NCI-H2227 treated with DMSO at 0.1 percent for 48 hours (cell line): ENCODE measurements at regions not wholly inside any gene's neighbourhood (a gene's known extent, or its start where the extent isn't known, plus 50 kb on each side); places are given as distances from the start of the nearest gene placed in this dataset.
"Not testable (repeated sequence)": the region's sequence is repeated elsewhere in the genome, so short reads cannot be mapped to it uniquely, and the experiment has no call there.

Source experiments
- DNase-seq: peaks from one replicate; lab custom pipeline; 2025; lab: John Stamatoyannopoulos, UW

DNA sequence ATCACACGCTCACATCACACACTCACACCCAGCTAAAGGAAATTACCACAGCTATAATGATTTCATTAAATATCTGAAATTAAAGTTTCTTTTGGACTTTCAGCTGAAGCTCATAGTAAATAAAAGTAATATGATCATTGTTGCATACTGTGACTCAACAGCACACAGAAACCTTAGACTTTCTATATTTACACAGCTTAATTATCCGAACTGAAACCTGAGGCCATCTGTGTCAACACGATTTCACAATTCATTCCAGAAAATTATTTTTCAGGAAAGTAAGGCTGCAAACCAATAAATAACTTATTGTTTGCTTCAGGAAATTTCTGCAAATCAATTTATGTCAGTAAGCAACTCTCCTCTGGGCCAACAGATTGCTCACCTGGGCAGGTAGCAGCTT is 1352.2 kb upstream of the CDH18 start:
- not testable (repeated sequence) for DNase-seq

DNA sequence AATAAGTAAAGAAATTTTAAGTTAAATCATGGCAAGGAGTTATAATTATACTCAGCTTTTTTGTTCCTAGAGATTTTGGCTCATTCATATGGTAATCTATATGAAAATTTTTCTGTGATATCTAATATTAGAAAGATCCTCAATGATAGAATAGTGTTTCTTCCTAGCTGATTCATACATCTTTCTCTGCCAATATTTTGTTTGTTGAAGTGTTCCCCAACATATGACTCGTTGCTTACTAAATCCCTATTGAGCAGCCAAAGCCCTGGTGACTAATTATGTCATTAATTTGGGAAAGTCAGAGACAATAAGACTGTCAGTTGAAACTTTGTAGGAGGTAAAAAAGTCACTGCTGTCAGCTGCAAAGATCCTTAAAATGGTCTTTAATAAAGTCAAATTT is 1348.5 kb upstream of the CDH18 start:
- DNase-seq, result not testable (repeated sequence)

DNA sequence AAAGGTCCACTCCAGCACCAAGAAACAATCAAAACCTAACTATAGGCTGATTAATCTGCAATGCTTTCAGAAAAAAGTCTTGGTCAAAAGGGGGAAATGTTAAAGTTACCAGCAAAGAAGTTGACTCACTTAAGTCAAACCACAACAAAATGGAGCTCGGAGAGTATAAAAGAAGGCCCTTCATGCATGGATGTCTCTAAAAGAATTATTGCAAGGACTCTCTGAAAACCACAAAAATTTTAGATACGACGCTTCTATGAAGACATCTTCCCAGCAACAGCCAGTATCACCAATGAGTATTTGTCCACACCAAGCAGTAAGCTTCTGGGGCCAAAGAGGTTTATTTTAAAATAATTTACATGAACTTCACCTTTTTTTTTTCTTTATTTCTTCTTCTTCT is 1327.4 kb upstream of the CDH18 start:
- not testable (repeated sequence) for DNase-seq

DNA sequence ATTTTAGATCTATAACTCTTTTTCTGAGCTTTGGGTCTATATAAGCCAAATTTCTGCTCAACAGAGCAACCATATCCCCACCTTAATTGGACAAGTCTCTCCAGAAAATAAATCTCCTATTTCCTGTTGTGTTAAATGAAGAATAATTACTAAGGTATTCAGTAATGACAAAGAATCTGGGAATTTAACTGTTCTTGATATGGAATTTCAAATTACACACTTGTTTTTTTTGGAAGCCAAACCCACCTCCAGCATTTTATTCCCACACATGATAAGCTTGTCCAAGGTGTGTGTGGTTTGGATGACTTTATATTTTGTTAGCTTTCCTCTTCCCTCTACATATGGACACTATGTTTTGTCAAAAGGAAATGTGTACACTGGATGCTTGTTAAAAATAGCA is 1313.2 kb upstream of the CDH18 start:
- not testable (repeated sequence) for DNase-seq

DNA sequence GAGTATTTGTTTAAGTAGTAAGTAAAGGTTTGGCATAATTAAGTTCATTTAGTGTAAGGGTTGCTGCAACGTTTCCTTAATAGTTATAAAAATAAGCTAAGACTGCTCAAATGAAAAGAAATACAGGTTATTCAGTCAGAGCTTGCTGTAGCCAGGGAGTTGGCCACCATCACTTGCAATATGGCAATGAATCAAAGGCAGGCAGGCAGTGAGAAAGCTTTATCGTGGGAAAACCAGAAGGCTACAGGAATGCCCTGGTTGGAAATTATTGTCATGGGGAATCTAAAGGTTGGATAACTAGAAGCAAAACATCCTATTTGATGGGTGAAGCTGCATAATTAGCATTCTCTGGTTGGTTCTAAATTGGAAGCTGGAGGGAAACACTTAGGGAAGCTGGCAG is 1286.4 kb upstream of the CDH18 start:
- DNase-seq, result not testable (repeated sequence)

DNA sequence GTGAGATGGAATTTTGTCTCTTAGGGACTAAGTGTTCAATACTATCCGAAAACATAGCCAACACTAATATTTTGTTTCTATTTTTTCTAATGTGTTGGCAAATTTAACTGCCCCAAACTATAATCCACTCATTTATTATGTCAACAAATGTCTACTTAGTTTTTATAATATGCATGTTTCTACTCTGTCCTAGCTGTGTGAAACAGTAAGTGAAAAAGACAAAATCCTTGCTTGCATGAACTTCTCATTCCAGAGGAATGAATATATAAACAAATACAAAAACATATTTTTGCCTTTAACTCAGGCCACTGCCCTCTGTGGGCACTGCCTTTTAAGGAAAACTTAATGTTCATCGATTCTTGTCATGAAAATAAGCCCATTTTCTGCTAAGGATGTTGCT is 1275.4 kb upstream of the CDH18 start:
- DNase-seq, result no peak

DNA sequence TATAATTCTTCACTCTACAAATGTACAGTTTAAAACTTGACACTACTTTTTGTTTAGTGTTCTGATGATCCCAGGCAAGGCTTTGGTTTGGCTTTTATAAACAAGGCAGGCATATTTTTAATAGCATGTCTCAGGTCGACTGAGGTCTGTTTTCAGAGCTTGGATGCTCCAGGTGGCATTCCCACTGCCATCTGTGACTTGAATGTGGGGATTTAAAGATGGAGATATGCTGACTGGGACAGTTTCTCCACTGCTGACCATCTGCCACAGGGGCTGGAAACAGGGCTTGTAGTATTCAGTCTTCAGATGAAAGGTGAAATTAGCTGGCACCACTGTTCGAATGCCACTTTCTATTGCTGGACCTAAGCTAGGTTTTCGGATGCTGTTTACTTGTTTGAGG is 1266.2 kb upstream of the CDH18 start:
- no peak for DNase-seq

DNA sequence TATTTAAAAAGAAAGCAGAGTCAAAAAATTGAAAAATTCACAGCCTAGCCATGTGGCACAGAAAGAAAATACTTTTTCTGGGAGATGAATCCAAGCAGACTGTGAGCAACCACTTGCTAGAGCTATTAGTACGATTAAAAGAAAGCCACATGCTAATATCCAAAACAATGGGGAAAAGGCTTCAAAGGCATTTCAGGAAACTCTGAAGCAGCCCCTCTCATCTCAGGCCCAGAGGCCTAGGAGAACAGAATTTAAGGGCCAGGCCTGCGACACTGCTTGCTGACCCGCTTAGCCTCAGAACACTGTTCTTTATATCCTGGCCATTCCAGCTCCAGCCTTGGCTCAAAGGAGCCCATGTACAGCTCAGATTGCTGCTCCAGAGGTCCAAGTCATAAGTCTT is 1257.0 kb upstream of the CDH18 start:
- no peak for DNase-seq

DNA sequence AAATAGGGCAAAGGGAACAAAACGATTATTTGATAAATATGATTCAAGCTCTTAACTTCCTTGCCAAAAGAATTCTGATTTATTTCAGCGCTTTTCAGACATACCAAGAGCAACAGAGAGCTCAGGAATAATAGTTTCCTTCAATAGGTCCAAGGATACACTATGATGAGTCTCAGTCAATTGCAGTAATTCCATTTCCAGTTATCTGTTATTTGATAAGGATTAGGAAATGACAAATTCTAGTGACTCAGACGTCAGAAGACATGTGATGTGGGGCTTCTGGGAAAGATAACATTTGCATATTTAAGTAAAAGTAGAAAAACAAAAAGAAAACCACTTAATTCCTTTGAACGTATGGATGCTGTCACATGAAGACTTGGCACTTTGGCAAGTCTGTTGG is 1250.8 kb upstream of the CDH18 start:
- no peak for DNase-seq

DNA sequence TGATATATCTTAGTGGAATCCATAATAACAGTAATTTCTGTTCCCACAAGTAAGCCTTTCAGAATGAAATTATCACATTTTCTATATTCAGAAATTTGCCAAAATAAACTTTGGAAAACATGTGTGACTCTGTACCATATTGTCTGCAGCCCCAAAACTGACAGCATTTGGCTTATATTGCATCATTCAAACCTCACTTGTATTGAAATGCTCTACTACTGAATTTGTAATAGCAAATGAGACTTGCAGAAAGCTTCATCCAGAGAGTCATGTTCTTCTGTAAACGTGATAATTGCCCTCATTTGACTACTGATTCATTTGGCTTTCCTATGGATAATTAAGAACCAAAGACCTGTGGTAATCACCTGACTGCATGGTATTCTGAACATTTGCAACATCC is 1249.5 kb upstream of the CDH18 start:
- no peak for DNase-seq

DNA sequence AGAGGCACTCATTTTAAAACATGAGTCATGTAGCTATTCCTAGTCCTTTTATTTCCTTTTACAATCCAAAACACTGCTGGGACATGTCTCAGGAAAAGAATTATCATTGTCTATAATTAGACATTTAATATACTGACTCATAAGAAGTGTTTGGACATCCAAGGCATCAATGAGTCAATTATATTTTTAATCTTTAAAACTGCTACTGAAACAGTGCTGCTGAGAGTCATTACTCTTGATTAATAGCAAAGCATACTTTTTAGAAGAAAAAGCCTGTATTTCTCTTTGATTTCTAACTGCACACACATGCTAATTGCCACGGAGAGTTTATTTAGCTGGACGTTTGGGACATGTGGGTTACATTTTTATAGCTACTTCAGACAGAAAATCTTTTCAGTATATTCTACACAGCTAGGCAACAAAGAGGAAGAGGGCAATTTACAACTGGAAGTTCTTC is 1249.0 kb upstream of the CDH18 start:
- DNase-seq, result no peak

DNA sequence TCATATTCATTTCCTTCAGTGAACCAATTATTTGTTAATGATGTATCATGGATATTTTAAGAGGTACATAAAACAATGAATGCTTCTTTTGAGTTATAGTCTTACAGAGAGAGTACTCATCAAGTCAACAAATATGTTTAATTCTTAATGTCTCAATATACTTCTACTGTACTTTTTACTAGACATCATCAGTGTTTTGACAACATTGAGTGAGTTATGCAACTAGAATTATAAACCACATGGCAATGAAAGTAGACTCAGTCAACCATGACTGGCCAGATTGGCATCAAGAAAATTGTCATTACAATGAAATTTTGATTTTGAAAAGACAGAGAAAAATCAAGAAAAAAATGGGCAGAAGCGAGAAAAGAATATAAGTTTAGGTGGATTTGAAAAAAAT is 1248.1 kb upstream of the CDH18 start:
- DNase-seq, result no peak

DNA sequence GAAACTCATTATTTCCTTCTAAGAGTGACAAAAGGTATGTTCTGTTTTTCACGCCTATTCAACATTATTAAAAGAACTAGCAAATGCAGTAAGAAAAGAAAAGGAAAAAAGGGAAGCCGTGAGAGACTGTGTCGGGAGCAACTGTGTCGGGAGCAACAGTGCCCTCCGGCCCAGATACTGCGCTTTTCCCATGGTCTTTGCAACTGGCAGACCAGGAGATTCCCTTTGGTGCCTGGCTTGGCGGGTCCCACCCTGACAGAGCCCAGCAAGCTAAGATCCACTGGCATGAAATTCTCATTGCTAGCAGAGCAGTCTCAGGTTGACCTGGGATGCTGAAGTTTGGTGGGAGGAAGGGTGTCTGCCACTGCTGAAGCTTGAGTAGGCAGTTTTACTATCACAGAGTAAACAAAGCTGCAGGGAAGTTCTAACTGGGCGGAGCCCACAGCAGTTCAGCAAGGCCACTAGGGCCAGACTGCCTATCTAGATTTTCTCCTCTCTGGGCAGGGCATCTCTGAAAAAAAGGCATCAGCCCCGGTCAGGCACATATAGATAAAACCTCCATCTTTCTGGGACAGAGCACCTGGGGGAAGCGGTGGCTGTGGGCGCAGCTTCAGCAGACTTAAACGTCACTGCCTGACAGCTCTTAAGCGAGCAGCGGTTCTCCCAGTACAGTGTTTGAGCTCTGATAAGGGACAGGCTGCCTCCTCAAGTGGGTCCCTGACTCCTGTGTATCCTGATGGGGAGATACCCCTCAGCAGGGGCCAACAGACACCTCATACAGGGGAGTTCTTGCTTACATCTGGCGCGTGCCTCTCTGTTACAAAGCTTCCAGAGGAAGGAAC is 1237.4 kb upstream of the CDH18 start:
- DNase-seq, result no peak

DNA sequence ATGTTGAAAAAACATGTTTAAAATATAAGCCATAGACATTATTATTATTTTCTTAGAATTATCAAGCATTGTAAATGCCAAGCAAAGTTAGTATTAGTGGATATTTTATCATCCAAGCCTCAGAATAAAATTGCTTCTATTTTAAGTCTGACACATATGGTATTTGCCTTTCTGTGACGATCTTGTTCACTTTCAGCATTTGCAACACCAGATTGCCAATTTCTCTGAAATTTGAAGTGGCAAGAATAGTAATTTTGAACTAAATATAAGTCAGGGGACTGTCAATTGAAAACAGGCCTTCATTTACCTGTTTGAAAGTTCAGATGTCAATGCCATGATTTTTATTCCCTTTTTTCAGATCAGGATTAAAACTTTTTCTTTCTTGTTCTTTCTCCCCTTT is 1233.6 kb upstream of the CDH18 start:
- no peak for DNase-seq

DNA sequence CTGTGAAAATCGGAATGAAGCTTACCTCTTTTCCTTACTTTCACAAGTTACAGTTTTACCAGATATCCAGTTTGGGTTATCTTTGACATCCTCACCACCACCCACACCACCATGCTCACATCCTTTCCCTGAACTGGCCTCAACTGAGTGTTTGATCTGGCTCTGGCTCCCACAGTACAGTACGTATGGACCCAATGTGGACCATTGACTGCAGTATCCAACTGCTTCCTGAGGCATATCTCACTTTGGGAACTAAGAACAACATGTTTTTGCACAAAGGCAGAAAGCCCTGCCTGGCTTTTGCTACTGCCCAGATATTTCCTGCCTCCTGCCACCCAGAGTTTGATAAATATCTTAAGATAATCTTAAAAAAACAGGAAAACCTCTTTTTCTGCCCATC is 1232.0 kb upstream of the CDH18 start:
- no peak for DNase-seq

DNA sequence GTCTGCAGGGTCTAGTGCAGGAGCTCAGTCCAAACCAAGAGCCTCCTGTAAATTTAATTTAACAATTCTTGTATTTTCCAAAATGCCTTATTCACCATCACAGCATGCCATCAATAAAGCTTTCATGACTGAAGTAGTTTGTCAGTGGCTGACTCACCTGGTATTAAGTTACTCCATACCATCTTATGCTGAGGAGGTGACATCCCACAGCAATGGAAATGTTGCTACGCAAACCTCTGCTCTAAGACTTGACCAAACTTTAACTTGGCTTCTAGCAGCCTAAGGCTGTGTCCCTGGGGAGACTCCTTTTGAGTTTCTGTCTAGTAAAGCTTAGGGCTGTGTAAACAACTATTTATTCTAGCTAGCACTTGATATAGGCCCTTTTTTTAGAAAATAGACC is 1231.3 kb upstream of the CDH18 start:
- no peak for DNase-seq

DNA sequence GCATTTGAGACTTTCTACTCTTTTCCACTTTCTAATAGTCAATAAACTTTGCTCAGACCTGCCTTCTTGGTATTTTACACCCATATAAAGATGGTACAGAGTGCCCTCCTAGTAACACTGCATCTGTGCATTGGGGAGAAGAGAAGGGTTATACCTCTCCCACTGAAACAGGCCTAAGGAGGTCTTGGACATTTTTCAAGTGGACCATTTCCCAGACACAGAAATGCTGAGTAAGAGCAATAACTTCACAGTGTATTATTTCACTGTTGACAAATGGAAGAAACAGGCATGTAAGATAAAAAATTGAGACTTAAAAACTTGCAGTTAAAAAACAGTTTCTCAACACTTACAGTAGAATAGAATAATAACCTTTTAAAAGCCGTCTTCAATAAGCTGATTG is 1224.0 kb upstream of the CDH18 start:
- no peak for DNase-seq

DNA sequence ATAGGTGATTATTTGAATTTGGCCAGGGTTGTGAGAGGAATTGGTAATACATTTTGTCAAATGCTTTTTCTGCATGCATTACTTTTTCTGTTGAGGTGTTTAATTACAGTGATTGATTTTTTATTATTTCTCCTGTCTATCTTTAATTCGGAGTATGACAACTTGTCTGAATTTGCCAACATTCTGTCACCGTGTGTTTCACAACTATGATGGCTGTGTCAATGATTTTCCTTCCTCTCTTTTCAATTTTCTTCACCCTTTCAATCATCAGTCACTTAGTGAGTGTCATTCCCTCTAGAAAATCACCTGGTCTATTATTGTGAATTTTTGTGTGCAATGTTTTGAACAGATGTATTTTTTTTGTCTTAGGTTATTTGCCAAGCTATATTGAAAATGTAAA is 1221.4 kb upstream of the CDH18 start:
- DNase-seq, result no peak

DNA sequence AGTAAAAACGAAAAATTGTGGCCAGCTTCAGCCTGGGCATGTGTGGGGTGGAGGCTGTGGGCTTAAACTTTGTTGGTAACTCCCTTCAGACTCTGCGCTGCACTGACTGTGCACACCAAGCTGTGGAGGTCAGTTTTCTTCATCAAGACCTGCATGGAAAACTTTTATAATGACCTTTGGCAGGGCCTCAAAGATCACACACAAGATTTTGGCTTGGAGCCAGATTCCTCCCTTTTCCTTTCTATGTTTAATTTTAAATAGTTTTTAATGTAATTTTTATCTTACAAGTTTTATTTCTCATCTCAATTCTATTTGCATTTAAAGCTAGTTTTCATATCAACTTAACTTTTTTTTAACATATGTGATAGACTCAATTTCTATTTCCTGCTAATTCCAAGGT is 1211.1 kb upstream of the CDH18 start:
- DNase-seq, result no peak

DNA sequence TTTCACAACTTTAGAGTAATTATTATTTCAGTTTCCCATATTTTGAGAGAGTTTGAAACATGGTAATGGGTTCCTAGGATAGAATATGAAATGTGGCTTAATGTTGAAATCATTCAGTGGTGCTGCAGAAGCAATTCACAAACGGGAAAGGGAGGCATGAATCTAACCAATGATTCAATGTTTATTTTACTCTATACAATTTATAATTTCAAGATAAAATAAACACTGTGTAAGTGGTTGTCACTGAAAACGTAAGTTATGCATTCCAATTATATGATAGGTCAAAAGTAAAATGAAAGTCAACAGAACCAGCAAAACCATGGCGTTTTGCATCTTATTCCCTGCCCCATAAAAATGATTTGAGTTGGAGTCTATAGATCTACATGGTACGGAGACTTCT is 1207.1 kb upstream of the CDH18 start:
- no peak for DNase-seq

DNA sequence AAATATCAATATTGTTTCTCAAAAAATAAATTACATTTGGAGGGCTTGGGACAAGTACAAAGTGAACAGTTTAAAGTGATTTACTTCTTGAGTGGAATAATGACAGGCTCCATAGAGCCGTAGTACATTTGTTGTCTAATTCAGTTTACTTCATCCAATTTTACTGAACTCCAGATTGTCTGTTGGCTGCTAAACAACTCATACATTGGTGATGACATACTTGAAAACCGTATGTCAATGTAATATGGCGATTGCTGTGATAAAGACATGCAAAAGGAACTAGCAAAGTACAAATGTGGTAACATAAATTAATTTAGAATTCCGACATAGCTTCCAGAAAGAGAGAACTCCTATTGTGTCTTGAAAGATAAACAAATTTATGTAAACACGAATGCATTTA is 1197.5 kb upstream of the CDH18 start:
- no peak for DNase-seq

DNA sequence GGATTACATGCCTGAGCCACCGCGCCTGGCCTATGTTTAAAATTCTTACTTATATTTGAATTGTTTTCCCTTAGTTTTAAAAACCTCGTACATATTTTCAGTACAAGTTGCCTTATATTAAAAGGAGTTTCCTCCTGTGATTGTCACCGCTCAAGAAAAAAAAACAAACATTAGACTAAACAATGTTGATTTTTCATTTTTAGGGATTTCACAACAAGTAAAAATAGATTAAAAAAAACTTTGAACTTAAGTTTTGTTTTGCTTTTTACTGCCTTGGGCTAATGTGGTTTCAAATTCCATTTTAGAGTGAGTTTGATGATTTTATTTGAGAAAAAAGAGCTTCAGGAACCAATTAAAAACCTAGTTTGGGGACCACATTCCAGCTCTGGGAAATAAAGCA is 1196.6 kb upstream of the CDH18 start:
- DNase-seq, result no peak

DNA sequence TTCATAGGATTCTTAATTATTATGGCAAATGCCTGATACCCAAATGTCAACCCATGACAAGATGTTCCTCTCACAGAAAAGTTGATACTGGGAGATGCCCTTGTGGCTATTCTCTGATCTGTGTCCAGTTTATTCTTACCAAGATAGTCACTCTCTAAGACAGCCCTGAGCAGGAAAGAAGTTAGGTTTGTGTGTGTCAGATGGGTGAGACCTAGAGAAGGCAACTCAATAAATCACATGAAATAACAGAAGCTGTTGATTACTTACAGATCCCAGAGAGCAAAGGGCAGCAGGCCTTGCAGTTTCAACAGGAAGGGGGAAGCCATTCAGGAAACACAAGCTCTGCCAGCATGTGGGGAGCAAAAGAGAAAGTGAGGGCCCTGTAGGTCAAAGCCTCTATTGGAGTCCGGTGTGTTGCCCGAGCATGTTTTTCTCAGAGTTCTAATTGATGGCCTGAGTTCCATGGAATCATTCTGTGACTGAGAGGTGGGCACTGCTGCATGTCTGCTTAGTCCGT is 1193.7 kb upstream of the CDH18 start:
- no peak for DNase-seq

DNA sequence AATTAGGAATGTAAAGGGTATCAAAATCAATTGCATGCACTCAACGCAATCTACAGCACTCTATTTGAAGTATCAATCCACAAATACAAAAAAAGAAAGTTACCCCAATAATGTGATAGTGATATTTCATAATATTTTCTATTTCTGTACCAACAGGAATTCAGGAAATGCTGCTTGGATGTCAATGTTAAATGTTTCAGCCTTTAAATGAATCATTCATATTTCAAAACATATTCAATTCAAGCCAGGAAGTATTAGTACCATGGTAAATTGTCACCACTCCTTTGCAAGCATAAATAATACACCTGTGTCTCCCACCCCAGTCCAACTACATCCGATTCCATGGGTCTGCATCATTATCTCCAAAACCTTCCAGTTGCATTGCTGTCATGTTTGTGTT is 1185.5 kb upstream of the CDH18 start:
- no peak for DNase-seq
